SK-N-SH (cell line): ENCODE measurements at regions not wholly inside any gene's neighbourhood (a gene's known extent, or its start where the extent isn't known, plus 50 kb on each side); places are given as distances from the start of the nearest gene placed in this dataset.

Experiments used
- CTCF ChIA-PET: fragments of 300-600, 350-600 bp; formaldehyde crosslinking; extraction: SDS; loops from one replicate; lab custom pipeline; 2021; lab: Yijun Ruan, JAX
- POLR2A ChIA-PET: fragments of 350-600 bp; sonication (Branson Sonifier 250); formaldehyde crosslinking; extraction: SDS; loops from one replicate; lab custom pipeline; 2020; ENCODE audit warnings: antibody characterized with exemption, inconsistent platforms; lab: Yijun Ruan, JAX
- DNase-seq: peaks from one replicate; pipeline ENCODE4 v3.0.0; 2012
- H2AFZ ChIP-seq: fragments of 200-600 bp; sonication (generic); 2 replicates; pipeline ENCODE4 v1.8.1; 2016; ENCODE audit warnings: antibody characterized with exemption, mild to moderate bottlenecking, low read depth
- H3F3A ChIP-seq: fragments of 200-600 bp; sonication (generic); replicated peaks from 2 replicates; pipeline ENCODE3; 2016; ENCODE audit warnings: antibody characterized with exemption, mild to moderate bottlenecking; ENCODE audit not compliant: insufficient read depth
- H3K27ac ChIP-seq, 2 experiments: fragments of 200-500 bp in 1 of 2; fragments of 200-600 bp in 1 of 2; sonication (Bioruptor generic) in 1 of 2; sonication (generic), shearing (Covaris generic) in 1 of 2; 2 replicates each; pipeline versions ENCODE4 v1.5.1 to v1.6.1; 2014 to 2016; ENCODE audit warnings: low read depth in 2 of 2, inconsistent platforms in 1 of 2, low read length in 1 of 2, mild to moderate bottlenecking in 1 of 2, mixed read lengths in 1 of 2
- H3K27me3 ChIP-seq: fragments of 200-600 bp; sonication (generic), shearing (Covaris generic); 2 replicates; pipeline ENCODE4 v1.6.1; 2016; ENCODE audit warnings: mixed run types; ENCODE audit not compliant: insufficient read depth
- H3K36me3 ChIP-seq, 2 experiments: fragments of 200-500 bp in 1 of 2; fragments of 200-600 bp in 1 of 2; sonication (Bioruptor generic) in 1 of 2; sonication (generic) in 1 of 2; replicated peaks in 1 of 2; 2 replicates each; pipeline versions ENCODE3 to v1.5.1; 2014 to 2016; ENCODE audit warnings: low read length in 1 of 2, mild to moderate bottlenecking in 1 of 2; ENCODE audit not compliant: insufficient read depth in 2 of 2, control insufficient read depth in 1 of 2
- H3K4me1 ChIP-seq, 2 experiments: fragments of 200-500 bp in 1 of 2; fragments of 200-600 bp in 1 of 2; sonication (Bioruptor generic) in 1 of 2; sonication (generic), shearing (Covaris generic) in 1 of 2; 2 replicates each; pipeline versions ENCODE4 v1.5.1 to v1.6.1; 2014 to 2016; ENCODE audit warnings: low read depth in 1 of 2, low read length in 1 of 2, mixed run types in 1 of 2; ENCODE audit not compliant: insufficient read depth in 2 of 2, control insufficient read depth in 1 of 2
- H3K4me2 ChIP-seq: fragments of 200-600 bp; sonication (generic), shearing (Covaris generic); 2 replicates; pipeline ENCODE4 v1.6.1; 2017; ENCODE audit warnings: mixed run types
- H3K4me3 ChIP-seq, 2 experiments: fragments of 200-500 bp in 1 of 2; fragments of 200-600 bp in 1 of 2; sonication (Bioruptor generic) in 1 of 2; sonication (generic), shearing (Covaris generic) in 1 of 2; 2 replicates each; pipeline versions ENCODE4 v1.5.1 to v1.8.1; 2014 to 2016; ENCODE audit warnings: low read depth in 2 of 2, inconsistent platforms in 1 of 2, low read length in 1 of 2, mild to moderate bottlenecking in 1 of 2, mixed read lengths in 1 of 2, moderate library complexity in 1 of 2
- H3K79me2 ChIP-seq: fragments of 200-600 bp; sonication (generic); 2 replicates; pipeline ENCODE4 v1.8.1; 2017; ENCODE audit warnings: mild to moderate bottlenecking; ENCODE audit not compliant: insufficient read depth
- H3K9ac ChIP-seq: fragments of 200-600 bp; sonication (generic); 2 replicates; pipeline ENCODE4 v1.6.1; 2017; ENCODE audit warnings: mixed run types
- H3K9me2 ChIP-seq: fragments of 200-600 bp; sonication (generic); 2 replicates; pipeline ENCODE4 v1.6.1; 2017; ENCODE audit warnings: mixed run types
- H3K9me3 ChIP-seq: fragments of 200-600 bp; sonication (generic); 2 replicates; pipeline ENCODE4 v1.6.1; 2017; ENCODE audit warnings: mixed run types, mild to moderate bottlenecking, moderate library complexity
- H4K20me1 ChIP-seq: fragments of 200-600 bp; sonication (generic); 2 replicates; pipeline ENCODE4 v1.6.1; 2017; ENCODE audit warnings: mild to moderate bottlenecking, mixed run types; ENCODE audit not compliant: insufficient read depth
- CHD2 ChIP-seq: fragments of 150-350 bp; IDR thresholded peaks from 2 replicates; pipeline ENCODE4 v1.6.1; 2018; ENCODE audit warnings: low read length; ENCODE audit not compliant: partially characterized antibody
- EP300 ChIP-seq, 2 experiments: IDR thresholded peaks; 2 replicates each; pipeline versions ENCODE4 v1.4.0 to v1.6.1; 2012; ENCODE audit warnings: borderline replicate concordance in 1 of 2, low read depth in 1 of 2, low read length in 1 of 2
- FOXJ3 ChIP-seq: sonication (generic); formaldehyde crosslinking; IDR thresholded peaks from 2 replicates; pipeline ENCODE4 v1.5.1; 2020; ENCODE audit warnings: mild to moderate bottlenecking, missing genetic modification reagents
- FOXM1 ChIP-seq: IDR thresholded peaks from 2 replicates; pipeline ENCODE4 v1.4.0; 2012; ENCODE audit warnings: low read depth, mild to moderate bottlenecking
- IRF3 ChIP-seq: fragments of 150-350 bp; IDR thresholded peaks from 2 replicates; pipeline ENCODE4 v1.6.1; 2016; ENCODE audit warnings: mild to moderate bottlenecking, low read depth, low read length
- MEF2A ChIP-seq: IDR thresholded peaks from 2 replicates; pipeline ENCODE4 v1.4.0; 2012; ENCODE audit warnings: low read depth, borderline replicate concordance
- MXI1 ChIP-seq: IDR thresholded peaks from 2 replicates; pipeline ENCODE4 v1.6.1; 2012; ENCODE audit warnings: mild to moderate bottlenecking, low read depth, low read length, improper control_type of control experiment
- NFIC ChIP-seq: IDR thresholded peaks from 2 replicates; pipeline ENCODE4 v1.4.0; 2012; ENCODE audit warnings: borderline replicate concordance
- RAD21 ChIP-seq: IDR thresholded peaks from 2 replicates; pipeline ENCODE4 v1.6.1; 2012; ENCODE audit warnings: mild to moderate bottlenecking, low read length
- SIN3A ChIP-seq: IDR thresholded peaks from 2 replicates; pipeline ENCODE4 v1.6.1; 2012; ENCODE audit warnings: low read depth, mild to moderate bottlenecking, low read length, moderate library complexity, borderline replicate concordance
- TEAD4 ChIP-seq: IDR thresholded peaks from 2 replicates; pipeline ENCODE4 v1.4.0; 2012; ENCODE audit warnings: mild to moderate bottlenecking, borderline replicate concordance; ENCODE audit not compliant: insufficient read depth
- WGBS: methylation state at CpG from one replicate; pipeline ENCODE4 v1.1.6; 2017; ENCODE audit warnings: low lambda C conversion rate; 5-methylcytosine and 5-hydroxymethylcytosine counted together
- TF ChIP-seq, protein P1 (sequence below): fragments of 150-350 bp; IDR thresholded peaks from 2 replicates; pipeline ENCODE4 v1.6.1; 2017; ENCODE audit warnings: antibody characterized with exemption, low read length, low read depth, borderline replicate concordance
- TF ChIP-seq, protein P2 (sequence below): IDR thresholded peaks from 2 replicates; pipeline ENCODE4 v1.6.1; 2012; ENCODE audit warnings: mild to moderate bottlenecking, low read depth, low read length, moderate library complexity
- TF ChIP-seq, protein P3 (sequence below): IDR thresholded peaks from 2 replicates; pipeline ENCODE4; 2012

- ChIA-PET CTCF (interaction anchor here (1.0 kb wide), 1 partner anchor 30 kb away, joined by 4 read pairs; no protein-coding TSS in a partner anchor), POLR2A (no interaction called here)
- H4K20me1 ChIP-seq = no peaks in the 10 kb centered on the region
- no peaks in the 10 kb centered on the region for H3K79me2 ChIP-seq
- WGBS = 67% methylated on average over 4 of the region's 4 CpGs
- H2AFZ ChIP-seq = no peak overlapping the region
- H3K4me2 ChIP-seq = no peak overlapping the region
- H3F3A ChIP-seq = no peaks in the 10 kb centered on the region
- no peak for DNase-seq
- peaks cover 0 to 3% of the 10 kb centered on the region in 2 experiments; a peak in 1 of 4 replicates for H3K4me1 ChIP-seq
- no peak overlapping the region for H3K9ac ChIP-seq
- no peak for TF ChIP-seq SIN3A
- TF ChIP-seq IRF3 = no peak
- TF ChIP-seq FOXJ3 (CRISPR knock-in tag) = no peak
- TF ChIP-seq NFIC = no peak
- TF ChIP-seq, protein P1, sequence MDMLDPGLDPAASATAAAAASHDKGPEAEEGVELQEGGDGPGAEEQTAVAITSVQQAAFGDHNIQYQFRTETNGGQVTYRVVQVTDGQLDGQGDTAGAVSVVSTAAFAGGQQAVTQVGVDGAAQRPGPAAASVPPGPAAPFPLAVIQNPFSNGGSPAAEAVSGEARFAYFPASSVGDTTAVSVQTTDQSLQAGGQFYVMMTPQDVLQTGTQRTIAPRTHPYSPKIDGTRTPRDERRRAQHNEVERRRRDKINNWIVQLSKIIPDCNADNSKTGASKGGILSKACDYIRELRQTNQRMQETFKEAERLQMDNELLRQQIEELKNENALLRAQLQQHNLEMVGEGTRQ = no peak
- no peak for TF ChIP-seq CHD2
- no peak for TF ChIP-seq MEF2A
- TF ChIP-seq FOXM1 = no peak
- no peak for TF ChIP-seq EP300 (IDR thresholded peaks at IDR 0.05; ENCODE audit: borderline replicate concordance in 1 of 2, low read depth in 1 of 2, low read length in 1 of 2)
- no peak for TF ChIP-seq TEAD4
- TF ChIP-seq RAD21 = no peak
- no peak for TF ChIP-seq MXI1
- TF ChIP-seq, protein P2, sequence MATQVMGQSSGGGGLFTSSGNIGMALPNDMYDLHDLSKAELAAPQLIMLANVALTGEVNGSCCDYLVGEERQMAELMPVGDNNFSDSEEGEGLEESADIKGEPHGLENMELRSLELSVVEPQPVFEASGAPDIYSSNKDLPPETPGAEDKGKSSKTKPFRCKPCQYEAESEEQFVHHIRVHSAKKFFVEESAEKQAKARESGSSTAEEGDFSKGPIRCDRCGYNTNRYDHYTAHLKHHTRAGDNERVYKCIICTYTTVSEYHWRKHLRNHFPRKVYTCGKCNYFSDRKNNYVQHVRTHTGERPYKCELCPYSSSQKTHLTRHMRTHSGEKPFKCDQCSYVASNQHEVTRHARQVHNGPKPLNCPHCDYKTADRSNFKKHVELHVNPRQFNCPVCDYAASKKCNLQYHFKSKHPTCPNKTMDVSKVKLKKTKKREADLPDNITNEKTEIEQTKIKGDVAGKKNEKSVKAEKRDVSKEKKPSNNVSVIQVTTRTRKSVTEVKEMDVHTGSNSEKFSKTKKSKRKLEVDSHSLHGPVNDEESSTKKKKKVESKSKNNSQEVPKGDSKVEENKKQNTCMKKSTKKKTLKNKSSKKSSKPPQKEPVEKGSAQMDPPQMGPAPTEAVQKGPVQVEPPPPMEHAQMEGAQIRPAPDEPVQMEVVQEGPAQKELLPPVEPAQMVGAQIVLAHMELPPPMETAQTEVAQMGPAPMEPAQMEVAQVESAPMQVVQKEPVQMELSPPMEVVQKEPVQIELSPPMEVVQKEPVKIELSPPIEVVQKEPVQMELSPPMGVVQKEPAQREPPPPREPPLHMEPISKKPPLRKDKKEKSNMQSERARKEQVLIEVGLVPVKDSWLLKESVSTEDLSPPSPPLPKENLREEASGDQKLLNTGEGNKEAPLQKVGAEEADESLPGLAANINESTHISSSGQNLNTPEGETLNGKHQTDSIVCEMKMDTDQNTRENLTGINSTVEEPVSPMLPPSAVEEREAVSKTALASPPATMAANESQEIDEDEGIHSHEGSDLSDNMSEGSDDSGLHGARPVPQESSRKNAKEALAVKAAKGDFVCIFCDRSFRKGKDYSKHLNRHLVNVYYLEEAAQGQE = no peak
- TF ChIP-seq, protein P3, sequence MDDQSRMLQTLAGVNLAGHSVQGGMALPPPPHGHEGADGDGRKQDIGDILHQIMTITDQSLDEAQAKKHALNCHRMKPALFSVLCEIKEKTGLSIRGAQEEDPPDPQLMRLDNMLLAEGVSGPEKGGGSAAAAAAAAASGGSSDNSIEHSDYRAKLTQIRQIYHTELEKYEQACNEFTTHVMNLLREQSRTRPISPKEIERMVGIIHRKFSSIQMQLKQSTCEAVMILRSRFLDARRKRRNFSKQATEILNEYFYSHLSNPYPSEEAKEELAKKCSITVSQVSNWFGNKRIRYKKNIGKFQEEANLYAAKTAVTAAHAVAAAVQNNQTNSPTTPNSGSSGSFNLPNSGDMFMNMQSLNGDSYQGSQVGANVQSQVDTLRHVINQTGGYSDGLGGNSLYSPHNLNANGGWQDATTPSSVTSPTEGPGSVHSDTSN = no peak
- H3K4me3 ChIP-seq = no peak overlapping the region
- no peaks in the 10 kb centered on the region for H3K9me3 ChIP-seq
- no peak overlapping the region for H3K27ac ChIP-seq
- no peaks in the 10 kb centered on the region for H3K36me3 ChIP-seq
- no peaks in the 10 kb centered on the region for H3K9me2 ChIP-seq
- no peaks in the 10 kb centered on the region for H3K27me3 ChIP-seq
Measured at GRCh38 chr2:13818002-13818401, 814.5 kb upstream of the LRATD1 start.
